ENCODE measurements at regions not wholly inside any gene's neighbourhood (a gene's known extent, or its start where the extent isn't known, plus 50 kb on each side); places are given as distances from the start of the nearest gene placed in this dataset.
"Not testable (repeated sequence)": the region's sequence is repeated elsewhere in the genome, so short reads cannot be mapped to it uniquely, and the experiment has no call there.

DNA sequence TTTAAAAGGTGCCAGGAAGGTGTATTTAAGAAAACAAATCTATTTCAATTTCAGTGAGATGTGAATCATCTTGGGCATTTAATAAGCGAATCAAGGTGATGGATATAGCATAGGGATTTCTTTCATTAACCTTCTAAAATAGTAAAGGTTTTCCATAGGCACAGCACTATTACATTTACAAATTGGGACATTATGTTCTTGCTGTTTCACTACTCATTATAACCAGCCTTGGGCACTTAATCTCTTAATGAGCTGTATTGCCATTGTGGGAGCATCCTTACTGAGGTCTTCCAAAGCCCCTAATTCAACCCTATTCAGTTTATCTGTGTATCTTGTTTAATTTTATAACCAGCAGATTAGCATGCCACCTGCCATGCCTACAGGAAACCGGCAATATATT lies 1305.5 kb downstream of the CDH12 start:
- TF ChIP-seq CTCF (IDR thresholded peaks at IDR 0.05; ENCODE audit: extremely low read depth in 1 of 2, insufficient read depth in 1 of 2, low read depth in 1 of 2, low read length in 2 of 2); POLR2AphosphoS5 (IDR thresholded peaks at IDR 0.05; ENCODE audit: insufficient read depth, low read depth, low read length); POLR2A (IDR thresholded peaks at IDR 0.05; ENCODE audit: low read depth, low read length); JUN (IDR thresholded peaks at IDR 0.05; ENCODE audit: borderline replicate concordance, insufficient read depth, insufficient read length, low read depth); MAX (IDR thresholded peaks at IDR 0.05; ENCODE audit: insufficient read depth, insufficient read length): not testable (repeated sequence)

Measured in endothelial cell of umbilical vein (primary cell).